Stimulated activated CD4-positive, alpha-beta T cell treated with anti-CD3 and anti-CD28 coated beads, TNF-alpha, amount 100 ng/mL, for 1 hour (primary cell): ENCODE measurements at regions not wholly inside any gene's neighbourhood (a gene's known extent, or its start where the extent isn't known, plus 50 kb on each side); places are given as distances from the start of the nearest gene placed in this dataset.

Source experiments
- DNase-seq, 3 donors: peaks; one replicate each; pipeline ENCODE4 v3.0.0-alpha.2; 2020; ENCODE audit warnings: low read depth in 3 of 3, low spot score in 1 of 3

DNA sequence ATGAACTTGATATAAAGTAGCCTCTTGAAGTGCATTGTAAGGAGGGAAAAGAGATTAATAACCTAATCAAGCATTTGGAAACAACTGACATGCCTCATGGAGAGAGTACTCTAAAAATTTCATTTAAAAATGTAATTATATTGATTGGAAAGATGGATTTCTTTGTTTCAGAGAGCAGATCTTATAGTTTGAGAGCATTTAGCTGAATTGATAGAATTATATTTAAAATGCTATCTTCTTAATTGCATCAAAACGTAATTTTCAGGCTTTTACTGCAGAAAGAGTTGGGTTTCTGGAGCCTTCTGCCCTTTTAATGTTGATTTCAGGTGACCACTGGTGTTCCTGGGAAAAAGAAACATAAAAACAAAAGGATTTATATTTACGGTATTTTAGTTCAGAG is 130.6 kb downstream of the EDN3 start:
- no peak for DNase-seq

DNA sequence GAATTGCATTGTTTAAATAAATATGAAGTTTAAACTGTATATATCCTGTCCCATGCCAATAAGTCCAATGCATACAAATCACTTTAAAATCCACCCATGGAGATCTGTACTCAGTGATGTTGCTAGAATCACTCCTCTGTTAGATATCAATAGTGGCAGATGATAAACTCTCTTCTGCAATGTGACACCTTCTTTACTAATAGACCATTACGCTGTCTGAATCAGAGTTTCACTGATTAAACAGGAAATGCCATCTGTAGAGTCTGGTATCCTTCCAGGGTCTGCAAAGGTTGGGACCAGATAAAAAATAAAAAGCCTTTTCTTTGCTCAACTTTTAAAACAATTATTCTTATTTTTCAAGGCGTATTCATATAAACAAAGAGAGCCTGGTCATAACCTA is 134.5 kb downstream of the EDN3 start:
- DNase-seq: no peak

DNA sequence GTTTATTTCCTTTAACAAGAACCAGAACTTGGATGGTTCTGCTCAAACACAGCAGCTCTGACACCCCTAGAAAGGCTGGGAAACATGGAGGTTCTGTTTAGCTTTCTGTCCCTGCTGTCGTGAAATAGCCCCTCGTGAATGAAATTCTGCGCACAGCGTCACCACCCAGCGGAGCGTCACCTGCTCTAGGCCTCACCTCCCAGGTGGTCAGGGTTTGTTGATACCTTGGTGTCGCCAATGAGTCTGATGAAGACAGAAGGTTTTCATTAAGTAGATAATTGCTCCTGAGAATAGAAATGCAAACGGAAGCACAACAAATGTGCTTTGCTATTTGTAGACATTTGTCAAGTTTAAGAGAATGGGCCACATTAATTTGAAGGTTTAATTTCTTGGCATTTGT is 135.1 kb downstream of the EDN3 start:
- DNase-seq: no peak

DNA sequence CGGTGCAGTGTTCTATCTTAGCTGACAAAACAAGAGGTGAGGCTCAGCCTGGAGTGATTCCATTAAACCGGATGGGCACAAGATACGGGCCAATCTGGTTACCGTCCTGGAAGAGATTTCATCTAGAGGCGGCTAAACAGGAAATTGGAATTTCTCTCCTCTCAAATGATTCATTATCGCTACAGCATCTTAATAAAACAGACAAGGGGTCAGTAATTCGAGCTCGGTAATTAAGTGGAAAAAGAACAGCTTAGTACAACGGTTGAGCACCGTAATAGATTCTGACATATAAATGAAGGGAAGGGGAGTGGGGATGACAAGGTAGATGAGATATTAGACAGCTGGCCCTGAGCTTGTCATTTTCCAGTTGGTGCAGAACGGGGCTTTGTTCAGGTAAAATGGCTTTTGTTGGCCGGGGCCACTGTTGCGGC is 137.2 kb downstream of the EDN3 start:
- no peak for DNase-seq

DNA sequence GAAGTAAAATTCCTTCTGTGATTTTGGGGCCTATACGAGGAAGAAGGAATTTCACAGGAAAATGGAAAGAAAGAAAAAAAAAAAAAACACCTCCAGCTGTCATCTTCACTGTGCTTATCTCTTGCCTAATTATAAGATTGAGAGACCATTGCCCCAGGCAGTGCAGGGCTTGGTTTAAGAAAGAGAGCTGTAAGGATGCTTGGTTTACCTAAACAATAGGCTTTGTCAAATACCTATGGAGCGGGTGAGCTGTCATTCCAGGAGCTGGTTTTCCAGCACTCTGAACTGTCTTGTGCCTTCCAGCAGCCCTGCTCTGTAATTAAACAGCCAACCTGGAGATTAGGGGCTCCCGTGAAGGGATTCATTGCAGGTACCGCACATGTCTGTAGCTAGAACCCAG is 137.8 kb downstream of the EDN3 start:
- DNase-seq: no peak

DNA sequence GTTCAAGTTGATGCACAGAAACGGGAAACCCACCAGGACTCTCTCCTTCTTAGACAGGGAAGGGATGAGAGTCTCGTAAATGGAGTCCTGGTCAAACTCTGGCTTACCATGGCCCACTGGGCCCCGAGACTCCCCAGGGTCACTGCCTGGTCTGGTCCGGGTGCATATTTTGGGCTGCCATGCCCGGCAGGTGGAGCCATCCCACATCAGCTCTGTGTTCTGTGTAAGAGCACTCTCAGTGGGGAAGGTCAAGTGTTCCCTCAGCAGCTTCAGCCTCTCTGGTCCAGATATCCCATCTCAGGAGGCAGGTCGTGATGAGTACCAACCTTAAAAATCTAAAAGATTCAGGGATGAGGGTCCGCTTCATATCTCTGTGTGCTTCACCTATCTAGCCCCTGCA is 138.8 kb downstream of the EDN3 start:
- no peak for DNase-seq

DNA sequence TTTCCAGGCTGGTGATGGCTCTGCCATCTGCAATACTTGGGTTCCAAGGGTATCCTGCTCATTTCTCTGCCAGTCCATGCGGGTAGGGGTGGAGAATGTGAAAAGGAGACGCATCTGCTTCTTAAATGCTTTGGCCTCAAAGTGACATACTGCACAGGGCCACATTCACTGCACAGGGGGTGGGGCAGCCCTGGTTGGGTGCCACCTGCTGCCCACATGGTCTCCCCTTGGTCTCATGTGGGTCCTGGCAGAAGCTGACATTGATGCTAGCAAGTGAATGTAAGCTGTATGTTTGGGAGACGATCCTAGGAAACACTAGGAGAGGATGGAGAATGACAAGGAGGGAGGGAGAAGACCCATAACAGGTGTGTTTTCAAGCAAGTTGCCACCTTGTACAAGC is 140.9 kb downstream of the EDN3 start:
- DNase-seq: no peak

DNA sequence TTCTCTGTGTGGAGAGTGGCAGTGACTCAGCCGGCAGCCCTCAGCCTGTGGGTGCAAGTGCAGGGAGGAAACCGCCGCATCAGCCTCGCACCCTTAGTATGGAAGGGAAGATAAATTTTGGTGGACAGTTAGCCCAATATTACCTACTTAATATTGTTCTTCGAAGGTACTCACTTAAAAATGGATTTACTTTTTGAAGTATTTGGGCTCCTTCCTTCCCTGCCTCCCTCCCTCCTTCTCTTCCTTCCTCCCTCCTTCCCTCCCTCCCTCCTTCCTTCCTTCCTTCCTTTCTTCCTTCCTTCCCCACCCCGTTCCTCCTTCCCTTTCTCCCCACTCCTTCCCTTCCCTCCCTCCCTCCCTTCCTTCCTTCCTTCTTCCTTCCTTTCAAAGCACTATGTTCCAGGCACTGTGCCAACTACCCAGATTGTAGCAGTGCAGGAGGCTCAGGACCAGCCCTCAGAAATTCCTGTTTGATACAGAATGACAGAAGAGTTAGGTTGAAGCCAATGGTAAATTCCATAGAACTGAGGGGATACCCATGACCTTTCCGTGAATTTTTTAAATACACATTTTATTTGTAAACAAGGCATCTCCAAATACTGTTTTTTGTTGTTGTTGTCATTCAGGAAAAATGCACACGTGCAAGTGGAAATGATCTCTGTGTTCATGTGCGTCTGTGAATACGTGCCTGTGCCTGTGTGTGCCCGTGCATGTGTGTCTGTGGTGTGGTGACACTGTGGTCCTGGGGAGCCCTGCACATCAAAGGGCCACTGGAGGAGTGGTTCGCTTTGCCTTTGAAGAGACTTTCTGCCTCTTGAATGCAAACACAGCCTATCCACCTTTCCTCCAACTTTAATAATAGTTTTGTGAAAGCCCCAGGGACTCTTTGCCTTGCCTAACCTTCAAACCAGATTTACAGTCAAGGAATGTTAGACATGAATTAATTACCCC is 141.7 kb downstream of the EDN3 start:
- no peak for DNase-seq

DNA sequence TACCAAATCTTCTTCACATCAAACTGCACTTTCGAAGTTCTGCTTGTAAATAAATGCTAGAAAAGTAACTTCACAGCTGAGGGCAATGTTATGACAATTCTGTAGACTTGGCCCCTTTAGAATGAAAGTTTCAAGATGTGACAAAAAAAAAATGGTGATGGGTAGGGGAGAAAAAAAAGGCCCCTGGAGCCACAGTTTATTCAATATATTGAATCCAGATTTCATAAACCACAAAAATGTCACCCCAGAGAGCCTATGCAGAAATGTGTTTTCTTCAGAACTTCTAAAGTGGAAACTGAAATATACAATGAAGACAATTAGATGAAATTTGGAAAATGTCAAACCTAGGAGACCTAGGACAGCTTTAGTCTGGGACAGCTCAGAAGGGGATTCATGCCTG is 143.1 kb downstream of the EDN3 start:
- no peak for DNase-seq

DNA sequence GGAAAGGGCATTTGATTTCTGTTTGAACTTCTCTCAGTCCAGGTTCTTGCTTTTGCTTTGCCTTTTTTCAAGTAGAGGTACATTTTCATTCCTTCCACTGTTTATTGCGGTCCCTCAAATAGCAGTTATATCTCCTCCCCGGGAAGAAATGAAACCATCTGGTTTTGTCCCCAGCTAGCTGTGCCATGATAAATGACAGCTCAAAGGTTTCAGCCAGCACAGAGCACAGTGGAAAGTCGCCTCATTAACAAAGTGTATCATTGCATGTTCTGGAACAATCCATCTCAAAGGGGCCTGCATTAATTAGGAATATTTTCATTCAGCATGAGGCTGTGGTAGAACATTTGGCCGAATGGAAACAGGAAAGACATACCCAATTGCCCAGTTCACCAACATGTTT is 146.0 kb downstream of the EDN3 start:
- no peak for DNase-seq

DNA sequence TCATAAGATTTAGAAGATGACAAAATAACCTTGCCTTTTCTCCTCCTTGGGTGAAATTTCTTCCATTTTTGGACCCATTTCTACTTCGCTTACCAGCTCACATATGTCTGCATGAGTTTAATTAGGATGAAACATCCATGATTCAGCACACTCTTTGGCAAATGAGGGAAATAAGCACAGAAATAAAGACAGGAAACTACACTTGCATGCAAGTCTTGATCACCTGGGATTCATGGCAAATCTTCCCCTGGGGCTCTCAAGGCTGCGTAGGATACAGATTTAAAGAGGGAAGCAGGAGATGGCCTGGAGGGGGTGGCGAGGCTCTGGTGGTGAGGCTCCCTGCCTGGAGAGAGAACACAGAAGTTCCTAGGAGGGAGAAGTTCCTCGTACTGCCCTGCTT is 147.8 kb downstream of the EDN3 start:
- no peak for DNase-seq

DNA sequence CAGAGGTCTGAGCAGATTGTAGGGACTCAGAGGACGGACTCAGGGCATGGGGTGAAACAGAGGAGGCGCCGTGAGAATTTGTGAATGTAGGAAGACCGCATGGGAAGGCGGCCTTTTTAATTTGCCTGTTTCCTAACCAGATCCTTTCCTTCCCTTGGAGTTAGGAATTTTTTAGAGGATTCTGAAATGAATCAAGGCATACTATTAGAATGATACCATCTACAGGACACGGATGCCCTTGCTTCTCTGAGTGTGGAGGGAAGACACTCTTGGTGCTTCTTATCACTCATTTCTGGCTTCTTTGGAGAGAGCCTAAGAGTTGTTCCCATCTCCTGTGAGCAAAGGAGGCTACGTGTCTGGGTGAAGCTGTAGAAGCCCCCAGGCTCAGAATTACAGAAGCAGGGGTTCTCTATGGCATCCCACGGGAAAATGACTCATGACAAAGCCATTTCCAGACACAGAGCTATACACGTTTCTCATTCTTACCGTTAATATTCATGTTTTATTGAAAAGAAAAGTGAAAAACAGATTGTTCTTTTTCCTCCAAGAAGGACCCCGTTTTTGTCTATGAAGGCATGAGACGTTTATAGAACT is 148.5 kb downstream of the EDN3 start:
- no peak for DNase-seq

DNA sequence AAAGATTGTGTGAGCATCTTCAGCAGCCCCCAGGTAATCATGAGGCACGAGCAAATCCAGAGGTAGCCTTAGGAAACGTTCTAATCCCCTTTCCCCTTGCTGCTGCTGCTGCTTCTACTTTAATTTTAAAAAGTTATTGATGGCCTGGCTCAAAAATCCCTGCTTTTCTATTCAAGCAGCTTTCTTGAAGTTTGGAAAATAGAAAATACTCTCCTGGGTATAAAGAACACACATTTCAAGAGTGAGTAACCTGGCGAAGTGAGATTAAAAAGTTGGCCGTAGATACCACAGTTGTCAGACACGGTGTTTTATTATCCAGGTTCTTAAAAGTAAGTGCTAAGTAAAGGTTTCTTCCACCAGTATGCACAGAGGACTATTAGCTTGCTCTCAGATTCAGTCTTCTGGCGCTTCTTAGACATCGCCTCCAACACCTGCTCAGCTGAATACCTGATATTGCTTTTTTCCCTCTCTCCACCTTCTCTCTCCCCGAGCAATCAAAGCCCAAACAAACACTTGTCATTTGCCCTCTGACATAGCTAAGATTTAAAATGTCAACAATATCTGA is 150.7 kb downstream of the EDN3 start:
- DNase-seq: no peak

DNA sequence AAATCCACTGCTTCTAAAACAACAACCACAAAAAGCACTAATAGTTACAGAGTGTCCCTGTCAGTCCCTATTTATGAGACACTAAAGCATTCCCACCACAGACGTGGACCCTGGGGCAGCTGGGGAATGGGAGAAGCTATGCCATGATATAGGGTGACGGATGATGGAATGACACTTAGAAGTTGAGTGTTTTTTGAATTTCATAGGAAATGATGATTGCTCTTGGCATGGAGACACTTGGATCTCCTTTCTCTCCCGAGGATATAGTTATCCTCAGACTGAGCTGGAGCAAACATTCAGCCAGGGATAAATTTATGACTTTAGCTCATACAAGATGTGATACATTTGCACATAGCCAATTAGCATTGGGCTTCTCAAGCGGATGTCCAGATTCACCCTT is 151.2 kb downstream of the EDN3 start:
- no peak for DNase-seq

DNA sequence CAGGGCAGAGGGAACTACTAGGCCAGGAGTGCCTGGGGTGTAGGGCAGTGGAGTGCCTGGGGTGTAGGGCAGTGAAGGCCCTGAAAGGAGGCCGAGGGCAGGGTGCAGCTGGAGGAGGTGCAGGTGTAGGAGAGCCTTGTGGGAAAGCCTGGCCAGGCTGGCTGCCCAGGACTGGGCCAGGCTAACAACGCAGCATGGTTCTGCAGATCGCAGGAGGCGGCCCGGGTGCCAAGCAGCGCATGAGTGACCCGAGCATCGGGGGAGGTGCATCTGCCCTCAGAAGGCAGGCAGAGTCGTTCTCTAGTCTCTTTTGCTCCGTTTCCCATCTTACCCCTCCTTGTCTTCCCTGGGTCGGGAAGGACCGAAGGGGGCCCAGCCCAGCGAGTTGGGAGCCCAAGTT is 151.5 kb upstream of the PHACTR3 start:
- DNase-seq: no peak

DNA sequence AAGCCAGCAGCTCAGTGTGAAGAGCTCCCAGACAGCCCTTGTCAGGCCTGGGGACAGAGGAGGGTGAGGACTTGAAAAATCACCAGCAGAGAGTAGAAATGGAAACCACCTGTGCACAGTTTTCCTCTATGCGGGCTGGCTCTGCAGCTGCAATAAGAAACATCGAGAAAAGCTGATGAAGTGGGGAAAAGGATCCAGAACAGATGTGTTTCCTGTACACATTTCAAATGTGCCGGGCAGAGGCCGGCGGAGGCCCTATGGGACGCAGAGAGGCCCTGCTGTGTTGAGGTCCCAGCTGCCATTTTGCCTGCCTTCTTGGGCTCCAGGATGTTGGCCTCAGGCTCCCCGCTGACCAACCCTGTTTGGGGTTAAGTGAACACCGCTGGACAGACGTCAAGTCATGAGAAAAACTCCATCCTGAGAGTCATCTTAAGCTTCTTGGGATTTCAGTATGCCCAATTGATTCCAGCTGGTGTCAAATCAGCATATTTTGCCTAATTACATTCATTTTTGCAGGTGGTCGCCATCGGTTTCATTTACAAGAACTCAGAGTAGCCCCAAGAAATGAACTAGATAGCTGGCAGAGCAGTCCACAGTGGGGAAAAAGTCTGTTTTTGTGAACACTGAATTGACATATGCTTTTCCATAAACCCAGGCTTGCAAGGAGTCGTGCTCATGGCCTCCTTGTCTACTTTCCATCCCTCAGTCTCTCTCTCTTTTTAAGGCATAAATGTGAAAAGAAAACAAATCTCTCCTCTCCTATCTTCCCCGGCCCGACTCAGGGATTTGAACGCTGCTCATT is 150.4 kb upstream of the PHACTR3 start:
- no peak for DNase-seq

DNA sequence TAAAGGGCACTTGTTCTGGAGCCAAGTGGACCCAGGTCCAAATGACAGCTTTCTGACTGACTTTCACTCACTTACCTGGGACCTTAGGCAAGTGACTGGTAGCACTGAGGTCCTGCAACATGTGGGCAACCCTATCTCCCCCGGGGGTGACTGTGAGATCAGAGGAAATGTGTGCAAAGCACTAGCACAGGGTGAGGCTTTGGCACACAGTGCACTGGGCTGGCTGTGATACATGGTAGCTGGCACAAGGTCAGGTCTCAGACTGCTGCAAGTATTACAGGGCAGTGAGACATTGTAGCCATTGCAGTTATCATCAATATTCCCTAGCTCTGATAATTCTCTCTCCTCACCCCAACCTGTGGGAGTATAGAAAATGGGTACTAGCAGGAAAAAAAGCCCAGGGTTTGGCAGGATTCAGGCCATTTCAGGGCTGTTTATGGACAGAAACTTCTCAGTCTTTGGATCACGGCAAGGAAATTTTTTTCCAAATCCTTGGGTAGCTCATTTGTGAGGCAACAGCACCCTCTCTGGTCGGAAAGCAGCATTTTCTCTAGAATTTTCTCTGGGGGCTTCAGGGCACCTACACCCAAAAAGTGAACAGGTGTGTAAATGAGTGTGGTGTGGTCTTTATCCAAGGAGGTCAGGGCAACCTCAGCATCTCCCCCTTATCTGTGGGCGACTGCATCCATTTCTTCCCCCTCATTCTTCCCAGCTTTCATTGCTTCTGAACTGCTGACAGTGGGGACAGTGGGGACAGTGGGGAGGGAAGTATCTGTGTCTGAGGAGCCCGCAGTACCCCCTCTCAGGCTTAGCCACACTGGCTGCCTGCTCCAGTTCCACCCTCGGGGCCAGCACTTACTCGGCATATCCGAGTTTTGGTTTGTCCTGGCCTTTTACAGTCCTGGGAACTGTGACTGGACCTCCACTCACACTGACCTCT is 148.7 kb upstream of the PHACTR3 start:
- DNase-seq: no peak

DNA sequence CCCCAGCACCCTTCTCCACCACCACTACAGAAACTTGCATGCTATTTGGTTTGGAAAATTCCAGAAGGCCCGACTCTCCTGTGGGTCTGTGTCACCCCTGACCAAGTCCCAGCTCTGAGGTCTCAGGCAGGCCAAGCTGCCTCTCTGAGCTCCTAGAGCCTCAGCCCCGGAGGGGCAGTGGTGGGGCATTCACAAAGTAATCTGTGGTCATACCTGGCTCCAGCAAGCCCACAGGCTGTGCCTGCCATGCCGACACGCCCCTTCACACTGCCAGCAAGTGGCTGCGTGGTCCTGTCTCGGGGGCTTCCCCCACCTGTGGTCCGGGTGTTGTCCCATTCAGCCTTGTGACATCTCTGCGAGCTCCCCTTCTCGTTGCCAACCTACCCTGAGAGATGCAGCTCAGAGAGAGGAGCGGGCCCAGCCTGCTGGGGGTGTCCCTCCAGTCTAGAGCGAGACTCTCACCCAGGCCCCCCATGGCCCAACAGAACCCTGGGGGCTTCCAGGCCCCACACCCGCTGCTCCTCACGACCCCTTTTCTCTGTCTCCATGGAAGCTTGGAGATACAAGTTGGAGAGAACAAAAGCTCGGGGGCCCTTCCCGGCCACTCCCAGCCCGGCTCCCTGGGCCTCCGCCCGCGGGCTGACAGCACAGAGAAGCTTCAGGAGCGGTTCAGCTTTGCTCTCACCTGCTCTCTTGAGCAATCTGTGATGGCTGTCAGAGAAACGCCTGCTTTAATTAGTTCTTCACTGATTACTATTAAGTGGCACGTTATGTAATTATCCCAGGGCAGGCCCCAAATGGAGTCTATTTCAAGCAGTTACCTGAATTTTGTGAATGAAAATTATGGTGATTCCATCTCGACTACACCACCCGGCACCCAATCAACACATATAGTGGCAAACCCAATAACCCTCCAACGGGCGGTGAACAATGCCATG is 147.7 kb upstream of the PHACTR3 start:
- DNase-seq: no peak

DNA sequence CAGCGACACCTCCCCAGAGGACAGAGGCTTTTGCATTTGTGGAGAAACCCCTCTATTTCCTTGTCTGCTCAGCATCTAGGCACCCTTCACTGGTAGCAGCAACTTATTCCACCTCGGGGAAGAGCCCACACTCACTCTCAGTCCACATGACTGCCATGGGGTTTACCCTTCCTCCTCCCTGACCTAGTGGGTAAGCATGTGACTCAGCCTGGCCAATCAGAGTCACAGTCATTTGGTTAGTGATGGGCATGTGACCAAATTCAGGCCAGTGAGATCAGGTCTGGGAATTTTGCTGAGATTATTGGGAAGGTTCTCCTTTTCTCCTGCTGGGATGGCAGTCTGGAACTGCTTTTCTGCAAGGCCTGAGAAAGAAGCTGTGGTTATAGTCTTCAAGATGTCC is 145.7 kb upstream of the PHACTR3 start:
- DNase-seq: no peak
